Liver (tissue), 8 donors: ENCODE measurements at regions not wholly inside any gene's neighbourhood (a gene's known extent, or its start where the extent isn't known, plus 50 kb on each side); places are given as distances from the start of the nearest gene placed in this dataset.

Source experiments
- DNase-seq: peaks from one replicate; pipeline ENCODE4 v3.0.0-alpha.2; 2017; ENCODE audit warnings: low spot score
- H3K27ac ChIP-seq, 2 donors: one replicate each; pipeline ENCODE4 v1.7.0; 2013; ENCODE audit warnings: inconsistent platforms in 2 of 2, low read length in 2 of 2, control low read depth in 1 of 2, low read depth in 1 of 2, mild to moderate bottlenecking in 1 of 2
- H3K27me3 ChIP-seq, 4 donors: one replicate each; pipeline versions ENCODE4 v1.6.1 to v1.7.0; 2013; ENCODE audit warnings: low read length in 3 of 4, inconsistent platforms in 1 of 4, mild to moderate bottlenecking in 1 of 4, moderate library complexity in 1 of 4; ENCODE audit not compliant: control insufficient read depth in 4 of 4, insufficient read depth in 4 of 4
- H3K36me3 ChIP-seq, 4 donors: one replicate each; pipeline versions ENCODE4 v1.6.1 to v1.7.0; 2013; ENCODE audit warnings: low read length in 3 of 4, mild to moderate bottlenecking in 3 of 4, low read depth in 1 of 4, moderate library complexity in 1 of 4; ENCODE audit not compliant: control insufficient read depth in 4 of 4, insufficient read depth in 3 of 4
- H3K4me1 ChIP-seq, 4 donors: one replicate each; pipeline versions ENCODE4 v1.6.1 to v1.7.0; 2013; ENCODE audit warnings: low read length in 3 of 4, mild to moderate bottlenecking in 3 of 4, moderate library complexity in 1 of 4; ENCODE audit not compliant: control insufficient read depth in 4 of 4, insufficient read depth in 4 of 4
- H3K4me3 ChIP-seq, 3 donors: one replicate each; pipeline versions ENCODE4 v1.6.1 to v1.7.0; 2013; ENCODE audit warnings: low read length in 3 of 3, control low read depth in 1 of 3, low read depth in 1 of 3, mild to moderate bottlenecking in 1 of 3
- H3K9ac ChIP-seq, 2 donors: one replicate each; pipeline ENCODE4 v1.7.0; 2013; ENCODE audit warnings: low read length in 2 of 2, mild to moderate bottlenecking in 2 of 2, moderate library complexity in 2 of 2, control low read depth in 1 of 2, low read depth in 1 of 2
- H3K9me3 ChIP-seq, 4 donors: one replicate each; pipeline versions ENCODE4 v1.6.1 to v1.7.0; 2013; ENCODE audit warnings: low read length in 3 of 4; ENCODE audit not compliant: control insufficient read depth in 4 of 4
- ATF3 ChIP-seq: IDR thresholded peaks from 2 replicates; pipeline ENCODE4 v1.6.1; 2016; ENCODE audit warnings: antibody characterized with exemption
- FOXA1 ChIP-seq: IDR thresholded peaks from 2 replicates; pipeline ENCODE4 v1.6.1; 2016; ENCODE audit warnings: antibody characterized with exemption
- FOXA2 ChIP-seq: IDR thresholded peaks from 2 replicates; pipeline ENCODE4 v1.6.1; 2016; ENCODE audit warnings: antibody characterized with exemption
- GABPA ChIP-seq, 2 donors: IDR thresholded peaks in 1 of 2; conservative IDR thresholded peaks in 1 of 2; 2 replicates each; pipeline ENCODE4 v1.6.1; 2016; ENCODE audit warnings: antibody characterized with exemption in 2 of 2, mild to moderate bottlenecking in 1 of 2, moderate library complexity in 1 of 2
- HNF4A ChIP-seq, 2 donors: conservative IDR thresholded peaks; 2 replicates each; pipeline ENCODE4 v1.6.1; 2016; ENCODE audit warnings: antibody characterized with exemption in 2 of 2, mild to moderate bottlenecking in 2 of 2
- HNF4G ChIP-seq: IDR thresholded peaks from 2 replicates; pipeline ENCODE4 v1.6.1; 2016; ENCODE audit warnings: antibody characterized with exemption
- JUND ChIP-seq, 2 donors: IDR thresholded peaks; 2 replicates each; pipeline ENCODE4 v1.6.1; 2016; ENCODE audit warnings: antibody characterized with exemption in 2 of 2
- RAD21 ChIP-seq, 2 donors: IDR thresholded peaks; 2 replicates each; pipeline ENCODE4 v1.6.1; 2016; ENCODE audit warnings: antibody characterized with exemption in 2 of 2, mild to moderate bottlenecking in 2 of 2
- REST ChIP-seq: IDR thresholded peaks from 2 replicates; pipeline ENCODE4 v1.6.1; 2016; ENCODE audit warnings: antibody characterized with exemption, mild to moderate bottlenecking
- RXRA ChIP-seq, 2 donors: IDR thresholded peaks; 2 replicates each; pipeline ENCODE4 v1.6.1; 2017 to 2018; ENCODE audit warnings: antibody characterized with exemption in 2 of 2, mild to moderate bottlenecking in 1 of 2
- SP1 ChIP-seq: IDR thresholded peaks from 2 replicates; pipeline ENCODE4 v1.6.1; 2018; ENCODE audit warnings: antibody characterized with exemption, mild to moderate bottlenecking
- TAF1 ChIP-seq: conservative IDR thresholded peaks from 2 replicates; pipeline ENCODE4 v1.6.1; 2016; ENCODE audit warnings: antibody characterized with exemption, mild to moderate bottlenecking
- YY1 ChIP-seq: IDR thresholded peaks from 2 replicates; pipeline ENCODE4 v1.6.1; 2016; ENCODE audit warnings: antibody characterized with exemption, mild to moderate bottlenecking
- WGBS: extraction: QIAGEN DNeasy Blood & Tissue Kit; methylation state at CpG from one replicate; pipeline ENCODE4 v1.1.7; 2013; 5-methylcytosine and 5-hydroxymethylcytosine counted together
- TF ChIP-seq, protein P1 (sequence below): IDR thresholded peaks from 2 replicates; pipeline ENCODE4 v1.6.1; 2016; ENCODE audit warnings: antibody characterized with exemption
- TF ChIP-seq, protein P2 (sequence below): fragments of 150-350 bp; IDR thresholded peaks from 2 replicates; pipeline ENCODE4 v1.5.1; 2017; ENCODE audit warnings: improper control_type of control experiment, low read depth, low read length; ENCODE audit not compliant: missing input control
- donor health status: healthy.
- donor health status: healthy.
- donor health status: healthy.
- donor health status: healthy.
- donor health status: healthy.

GRCh38 chr3:165446555-165446954 is 250.4 kb upstream of the SLITRK3 start:
- H3K36me3 ChIP-seq = no peaks in the 10 kb centered on the region
- H3K4me1 ChIP-seq = no peaks in the 10 kb centered on the region
- TF ChIP-seq TAF1 = no peak
- no peak for TF ChIP-seq ATF3
- TF ChIP-seq HNF4A (conservative IDR thresholded peaks at IDR 0.05) = no peak
- TF ChIP-seq JUND (IDR thresholded peaks at IDR 0.05) = no peak
- TF ChIP-seq HNF4G = no peak
- TF ChIP-seq YY1 = no peak
- TF ChIP-seq, protein P1, sequence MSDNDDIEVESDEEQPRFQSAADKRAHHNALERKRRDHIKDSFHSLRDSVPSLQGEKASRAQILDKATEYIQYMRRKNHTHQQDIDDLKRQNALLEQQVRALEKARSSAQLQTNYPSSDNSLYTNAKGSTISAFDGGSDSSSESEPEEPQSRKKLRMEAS = no peak
- TF ChIP-seq RAD21 (IDR thresholded peaks at IDR 0.05) = no peak
- no peak for TF ChIP-seq FOXA2
- TF ChIP-seq FOXA1 = no peak
- no peak for TF ChIP-seq RXRA (IDR thresholded peaks at IDR 0.05)
- TF ChIP-seq REST = no peak
- H3K9ac ChIP-seq = no peak overlapping the region
- WGBS = 84% methylated on average over 3 of the region's 3 CpGs
- H3K4me3 ChIP-seq = no peak overlapping the region
- no peak overlapping the region for H3K27ac ChIP-seq
- H3K27me3 ChIP-seq = no peaks in the 10 kb centered on the region
- H3K9me3 ChIP-seq = no peaks in the 10 kb centered on the region
- no peak for DNase-seq

DNA sequence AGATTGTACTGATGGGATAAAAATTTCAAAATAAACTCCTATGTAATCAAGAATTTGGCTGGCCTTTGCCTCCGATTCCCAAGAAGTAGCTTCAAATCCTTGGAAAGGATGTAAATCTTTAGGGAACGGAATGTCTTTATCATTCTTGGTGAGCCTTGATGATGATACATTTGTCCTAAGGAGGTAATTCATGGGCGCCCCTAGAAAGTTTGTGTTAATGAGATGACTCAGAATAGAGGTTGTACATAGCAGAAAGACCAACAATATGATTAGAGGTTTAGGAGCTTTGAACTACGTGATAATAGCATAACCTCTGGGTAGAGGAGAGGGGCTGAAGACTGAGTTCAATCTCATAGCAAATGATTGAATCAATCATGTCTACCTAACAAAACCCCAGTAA is 248.6 kb upstream of the SLITRK3 start:
- TF ChIP-seq HNF4G (no peak), TAF1 (no peak), YY1 (no peak), GABPA (IDR thresholded peaks at IDR 0.05 in 1 of 2, conservative IDR thresholded peaks at IDR 0.05 in 1 of 2) (no peak), RXRA (IDR thresholded peaks at IDR 0.05) (no peak), SP1 (no peak), ATF3 (no peak), HNF4A (conservative IDR thresholded peaks at IDR 0.05) (no peak), JUND (IDR thresholded peaks at IDR 0.05) (no peak)
- TF ChIP-seq, protein P2, sequence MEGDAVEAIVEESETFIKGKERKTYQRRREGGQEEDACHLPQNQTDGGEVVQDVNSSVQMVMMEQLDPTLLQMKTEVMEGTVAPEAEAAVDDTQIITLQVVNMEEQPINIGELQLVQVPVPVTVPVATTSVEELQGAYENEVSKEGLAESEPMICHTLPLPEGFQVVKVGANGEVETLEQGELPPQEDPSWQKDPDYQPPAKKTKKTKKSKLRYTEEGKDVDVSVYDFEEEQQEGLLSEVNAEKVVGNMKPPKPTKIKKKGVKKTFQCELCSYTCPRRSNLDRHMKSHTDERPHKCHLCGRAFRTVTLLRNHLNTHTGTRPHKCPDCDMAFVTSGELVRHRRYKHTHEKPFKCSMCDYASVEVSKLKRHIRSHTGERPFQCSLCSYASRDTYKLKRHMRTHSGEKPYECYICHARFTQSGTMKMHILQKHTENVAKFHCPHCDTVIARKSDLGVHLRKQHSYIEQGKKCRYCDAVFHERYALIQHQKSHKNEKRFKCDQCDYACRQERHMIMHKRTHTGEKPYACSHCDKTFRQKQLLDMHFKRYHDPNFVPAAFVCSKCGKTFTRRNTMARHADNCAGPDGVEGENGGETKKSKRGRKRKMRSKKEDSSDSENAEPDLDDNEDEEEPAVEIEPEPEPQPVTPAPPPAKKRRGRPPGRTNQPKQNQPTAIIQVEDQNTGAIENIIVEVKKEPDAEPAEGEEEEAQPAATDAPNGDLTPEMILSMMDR = no peak
- TF ChIP-seq, protein P1 = no peak

More for the DNA sequence above, 248.6 kb upstream of the SLITRK3 start:
- no peaks in the 10 kb centered on the region for H3K36me3 ChIP-seq
- H3K27me3 ChIP-seq = no peaks in the 10 kb centered on the region
- H3K4me1 ChIP-seq = no peaks in the 10 kb centered on the region
- no peak overlapping the region for H3K4me3 ChIP-seq
- no peaks in the 10 kb centered on the region for H3K9me3 ChIP-seq
- WGBS = 82% methylated on average over 4 of the region's 4 CpGs
- no peak overlapping the region for H3K9ac ChIP-seq
- no peak for DNase-seq
- H3K27ac ChIP-seq = no peak overlapping the region
